HEK293 (cell line): ENCODE measurements at regions not wholly inside any gene's neighbourhood (a gene's known extent, or its start where the extent isn't known, plus 50 kb on each side); places are given as distances from the start of the nearest gene placed in this dataset.

ENCODE experiments used
- CTCF ChIA-PET: fragments of 350-600 bp; formaldehyde crosslinking; extraction: SDS; loops from one replicate; lab custom pipeline; 2021; ENCODE audit warnings: antibody characterized with exemption; lab: Yijun Ruan, JAX
- POLR2A ChIA-PET: fragments of 300-600 bp; formaldehyde crosslinking; extraction: SDS; loops from one replicate; lab custom pipeline; 2020; ENCODE audit warnings: antibody characterized with exemption, inconsistent platforms; lab: Yijun Ruan, JAX
- H3K27ac ChIP-seq: fragments of 200-500 bp; sonication (Bioruptor generic); 2 replicates; pipeline ENCODE4 v1.5.1; 2014; ENCODE audit warnings: low read depth, low read length, control low read depth, inconsistent platforms; ENCODE audit errors: extremely low read depth
- H3K36me3 ChIP-seq, 2 experiments: fragments of 200-500 bp in 1 of 2; sonication (Bioruptor generic) in 1 of 2; 1 replicate in 1 of 2; 2 replicates in 1 of 2; pipeline ENCODE4 v1.5.1; 2014 to 2017; ENCODE audit warnings: inconsistent platforms in 2 of 2, low read length in 2 of 2; ENCODE audit not compliant: control insufficient read depth in 2 of 2, insufficient read depth in 1 of 2
- H3K4me1 ChIP-seq: fragments of 200-500 bp; sonication (Bioruptor generic); 2 replicates; pipeline ENCODE4 v1.5.1; 2014; ENCODE audit warnings: mild to moderate bottlenecking, low read length, inconsistent platforms; ENCODE audit not compliant: control insufficient read depth, insufficient read depth
- H3K4me3 ChIP-seq: 2 replicates; pipeline ENCODE4 v1.5.1; 2011; ENCODE audit warnings: low read depth, mild to moderate bottlenecking, control low read depth, low read length, moderate library complexity
- H3K9me3 ChIP-seq: fragments of 200-500 bp; sonication (Bioruptor generic); 2 replicates; pipeline ENCODE4 v1.5.1; 2014; ENCODE audit warnings: low read depth, low read length, inconsistent platforms; ENCODE audit not compliant: control insufficient read depth, insufficient read depth
- EGR2 ChIP-seq: fragments of 450-650 bp; formaldehyde crosslinking; IDR thresholded peaks from 2 replicates; pipeline ENCODE4 v1.5.1; 2016; ENCODE audit warnings: low read depth, missing biosample characterization, missing genetic modification characterization
- IKZF3 ChIP-seq: fragments of 450-650 bp; IDR thresholded peaks from 2 replicates; pipeline ENCODE4 v1.5.0; 2018; ENCODE audit warnings: missing biosample characterization, mild to moderate bottlenecking, missing genetic modification characterization, moderate library complexity
- ZBTB1 ChIP-seq: fragments of 450-650 bp; formaldehyde crosslinking; IDR thresholded peaks from 2 replicates; pipeline ENCODE4 v1.5.1; 2016; ENCODE audit warnings: missing biosample characterization, missing genetic modification characterization
- ZFP37 ChIP-seq: fragments of 450-650 bp; formaldehyde crosslinking; IDR thresholded peaks from 2 replicates; pipeline ENCODE4 v1.5.1; 2016; ENCODE audit warnings: missing biosample characterization, missing genetic modification characterization
- ZNF140 ChIP-seq: fragments of 450-650 bp; formaldehyde crosslinking; IDR thresholded peaks from 2 replicates; pipeline ENCODE4 v1.5.1; 2016; ENCODE audit warnings: missing biosample characterization, missing genetic modification characterization
- ZNF146 ChIP-seq: fragments of 450-650 bp; formaldehyde crosslinking; IDR thresholded peaks from 2 replicates; pipeline ENCODE4 v1.5.1; 2016; ENCODE audit warnings: missing biosample characterization, missing genetic modification characterization
- ZNF155 ChIP-seq: fragments of 450-650 bp; formaldehyde crosslinking; IDR thresholded peaks from 2 replicates; pipeline ENCODE4 v1.5.1; 2016; ENCODE audit warnings: missing biosample characterization, missing genetic modification characterization
- ZNF23 ChIP-seq: fragments of 450-650 bp; formaldehyde crosslinking; IDR thresholded peaks from 2 replicates; pipeline ENCODE4 v1.5.1; 2016; ENCODE audit warnings: missing biosample characterization, missing genetic modification characterization, borderline replicate concordance
- ZNF311 ChIP-seq: fragments of 450-650 bp; formaldehyde crosslinking; IDR thresholded peaks from 2 replicates; pipeline ENCODE4 v1.5.1; 2017; ENCODE audit warnings: missing biosample characterization, missing genetic modification characterization, borderline replicate concordance
- ZNF335 ChIP-seq: fragments of 450-650 bp; formaldehyde crosslinking; conservative IDR thresholded peaks from 2 replicates; pipeline ENCODE4 v1.5.1; 2016; ENCODE audit warnings: missing biosample characterization, missing genetic modification characterization
- ZNF404 ChIP-seq: fragments of 450-650 bp; formaldehyde crosslinking; IDR thresholded peaks from 2 replicates; pipeline ENCODE4 v1.5.1; 2017; ENCODE audit warnings: missing biosample characterization, missing genetic modification characterization
- ZNF521 ChIP-seq: fragments of 450-650 bp; formaldehyde crosslinking; IDR thresholded peaks from 2 replicates; pipeline ENCODE4 v1.5.1; 2017; ENCODE audit warnings: missing biosample characterization, mild to moderate bottlenecking, missing genetic modification characterization
- ZNF549 ChIP-seq: fragments of 450-650 bp; IDR thresholded peaks from 2 replicates; pipeline ENCODE4 v1.5.1; 2018; ENCODE audit warnings: missing biosample characterization, missing genetic modification characterization, mild to moderate bottlenecking, inconsistent platforms, moderate library complexity
- ZNF585B ChIP-seq: fragments of 450-650 bp; formaldehyde crosslinking; IDR thresholded peaks from 2 replicates; pipeline ENCODE4 v1.5.1; 2016; ENCODE audit warnings: missing biosample characterization, missing genetic modification characterization
- ZNF621 ChIP-seq: fragments of 450-650 bp; formaldehyde crosslinking; IDR thresholded peaks from 2 replicates; pipeline ENCODE4 v1.5.1; 2017; ENCODE audit warnings: missing biosample characterization, missing genetic modification characterization
- ZNF654 ChIP-seq: fragments of 450-650 bp; formaldehyde crosslinking; IDR thresholded peaks from 2 replicates; pipeline ENCODE4 v1.5.1; 2016; ENCODE audit warnings: low read depth, missing biosample characterization, missing genetic modification characterization
- ZNF660 ChIP-seq: fragments of 450-650 bp; IDR thresholded peaks from 2 replicates; pipeline ENCODE4 v1.5.1; 2018; ENCODE audit warnings: missing biosample characterization, mild to moderate bottlenecking, missing genetic modification characterization
- ZNF776 ChIP-seq: fragments of 450-650 bp; formaldehyde crosslinking; IDR thresholded peaks from 2 replicates; pipeline ENCODE4 v1.5.0; 2017; ENCODE audit warnings: missing biosample characterization, missing genetic modification characterization, borderline replicate concordance
- ZNF777 ChIP-seq: fragments of 450-650 bp; formaldehyde crosslinking; IDR thresholded peaks from 2 replicates; pipeline ENCODE4 v1.5.1; 2017; ENCODE audit warnings: missing biosample characterization, missing genetic modification characterization, borderline replicate concordance
- ZSCAN23 ChIP-seq: fragments of 450-650 bp; formaldehyde crosslinking; IDR thresholded peaks from 2 replicates; pipeline ENCODE4 v1.5.1; 2016; ENCODE audit warnings: missing biosample characterization, missing genetic modification characterization
- TF ChIP-seq, protein P1 (sequence below): fragments of 450-650 bp; formaldehyde crosslinking; IDR thresholded peaks from 2 replicates; pipeline ENCODE4 v1.5.1; 2017; ENCODE audit warnings: missing biosample characterization, missing genetic modification characterization
- TF ChIP-seq, protein P2 (sequence below): fragments of 450-650 bp; formaldehyde crosslinking; IDR thresholded peaks from 2 replicates; pipeline ENCODE4 v1.5.1; 2016; ENCODE audit warnings: missing biosample characterization, missing genetic modification characterization
- TF ChIP-seq, protein P3 (sequence below): fragments of 450-650 bp; formaldehyde crosslinking; IDR thresholded peaks from 2 replicates; pipeline ENCODE4 v1.5.1; 2016; ENCODE audit warnings: missing biosample characterization, missing genetic modification characterization
- TF ChIP-seq, protein P4 (sequence below): fragments of 450-650 bp; formaldehyde crosslinking; IDR thresholded peaks from 2 replicates; pipeline ENCODE4 v1.5.1; 2016; ENCODE audit warnings: missing biosample characterization, missing genetic modification characterization, low read depth

DNA sequence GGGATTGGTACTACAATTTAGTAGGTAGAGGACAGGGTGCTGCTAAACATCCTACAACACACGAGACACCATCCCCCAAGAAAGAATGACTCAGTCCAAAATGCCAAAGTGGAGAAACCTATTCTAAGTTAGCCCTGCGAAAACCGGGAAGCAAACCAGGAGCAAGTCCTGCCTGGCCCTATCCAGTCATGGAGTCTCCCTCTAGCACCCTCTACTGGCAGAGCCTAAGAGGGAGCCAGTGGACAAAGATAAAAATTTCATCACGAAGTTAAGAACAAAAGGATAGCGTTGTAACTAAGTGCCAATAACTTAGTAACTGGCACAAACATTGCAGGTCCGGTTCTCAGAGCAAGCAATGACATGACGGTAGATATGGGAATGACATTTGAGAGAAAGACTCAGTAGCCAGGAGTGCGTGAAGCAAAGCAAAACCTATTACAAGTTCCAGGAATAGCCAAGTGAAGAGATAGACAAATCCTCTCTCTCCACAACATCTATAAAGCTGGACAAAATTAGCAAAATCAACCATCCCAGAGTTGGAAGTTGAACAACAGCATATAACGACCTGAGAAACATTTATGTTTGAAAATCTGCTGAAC lies 383.5 kb downstream of the OMA1 start:
- CTCF ChIA-PET: interaction anchor here (0.6 to 5.3 kb wide), 14 partner anchors 9 to 1331 kb away, joined by 3 to 50 read pairs (median 4); no protein-coding TSS in a partner anchor

DNA sequence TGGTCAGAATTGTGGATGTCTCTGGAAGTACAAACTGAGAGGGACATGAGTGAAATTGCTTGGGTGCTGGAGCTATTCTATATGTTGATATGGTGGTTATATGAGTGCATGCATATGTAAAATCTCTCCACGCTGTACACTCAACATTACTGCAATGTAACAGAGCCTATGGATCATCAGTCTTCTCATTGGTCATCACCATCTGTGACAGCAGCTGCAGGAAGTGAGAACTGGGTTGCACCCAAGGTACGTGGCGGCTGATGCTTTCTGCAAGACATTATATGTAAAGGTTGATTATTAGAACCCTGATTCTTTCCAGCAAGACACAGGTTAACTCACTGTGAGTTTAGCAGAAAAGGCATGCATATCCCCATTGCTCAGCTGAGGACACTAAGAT lies 387.1 kb downstream of the OMA1 start:
- no peak for TF ChIP-seq ZNF404 (tag by site-specific recombination)
- TF ChIP-seq ZBTB1: no peak
- TF ChIP-seq ZFP37 (tag by site-specific recombination): no peak
- TF ChIP-seq ZNF777 (tag by site-specific recombination): no peak
- TF ChIP-seq ZSCAN23 (tag by site-specific recombination): no peak
- TF ChIP-seq, protein P1, sequence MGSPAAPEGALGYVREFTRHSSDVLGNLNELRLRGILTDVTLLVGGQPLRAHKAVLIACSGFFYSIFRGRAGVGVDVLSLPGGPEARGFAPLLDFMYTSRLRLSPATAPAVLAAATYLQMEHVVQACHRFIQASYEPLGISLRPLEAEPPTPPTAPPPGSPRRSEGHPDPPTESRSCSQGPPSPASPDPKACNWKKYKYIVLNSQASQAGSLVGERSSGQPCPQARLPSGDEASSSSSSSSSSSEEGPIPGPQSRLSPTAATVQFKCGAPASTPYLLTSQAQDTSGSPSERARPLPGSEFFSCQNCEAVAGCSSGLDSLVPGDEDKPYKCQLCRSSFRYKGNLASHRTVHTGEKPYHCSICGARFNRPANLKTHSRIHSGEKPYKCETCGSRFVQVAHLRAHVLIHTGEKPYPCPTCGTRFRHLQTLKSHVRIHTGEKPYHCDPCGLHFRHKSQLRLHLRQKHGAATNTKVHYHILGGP (tag by site-specific recombination): no peak
- no peak for TF ChIP-seq EGR2 (tag by site-specific recombination)
- no peaks in the 10 kb centered on the region for H3K4me1 ChIP-seq
- POLR2A ChIA-PET: no interaction called here
- no peak overlapping the region for H3K4me3 ChIP-seq
- CTCF ChIA-PET: no interaction called here
- no peaks in the 10 kb centered on the region for H3K36me3 ChIP-seq
- no peaks in the 10 kb centered on the region for H3K9me3 ChIP-seq
- H3K27ac ChIP-seq: no peak overlapping the region

More for the DNA sequence above, 383.5 kb downstream of the OMA1 start:
- Histone ChIP-seq H3K4me3 (no peak overlapping the region), H3K27ac (no peak overlapping the region), H3K9me3 (no peaks in the 10 kb centered on the region), H3K4me1 (no peaks in the 10 kb centered on the region), H3K36me3 (no peaks in the 10 kb centered on the region)
- TF ChIP-seq ZNF654: peak; percentile 56
- no peak for TF ChIP-seq ZNF549 (tag by site-specific recombination)
- TF ChIP-seq, protein P2, sequence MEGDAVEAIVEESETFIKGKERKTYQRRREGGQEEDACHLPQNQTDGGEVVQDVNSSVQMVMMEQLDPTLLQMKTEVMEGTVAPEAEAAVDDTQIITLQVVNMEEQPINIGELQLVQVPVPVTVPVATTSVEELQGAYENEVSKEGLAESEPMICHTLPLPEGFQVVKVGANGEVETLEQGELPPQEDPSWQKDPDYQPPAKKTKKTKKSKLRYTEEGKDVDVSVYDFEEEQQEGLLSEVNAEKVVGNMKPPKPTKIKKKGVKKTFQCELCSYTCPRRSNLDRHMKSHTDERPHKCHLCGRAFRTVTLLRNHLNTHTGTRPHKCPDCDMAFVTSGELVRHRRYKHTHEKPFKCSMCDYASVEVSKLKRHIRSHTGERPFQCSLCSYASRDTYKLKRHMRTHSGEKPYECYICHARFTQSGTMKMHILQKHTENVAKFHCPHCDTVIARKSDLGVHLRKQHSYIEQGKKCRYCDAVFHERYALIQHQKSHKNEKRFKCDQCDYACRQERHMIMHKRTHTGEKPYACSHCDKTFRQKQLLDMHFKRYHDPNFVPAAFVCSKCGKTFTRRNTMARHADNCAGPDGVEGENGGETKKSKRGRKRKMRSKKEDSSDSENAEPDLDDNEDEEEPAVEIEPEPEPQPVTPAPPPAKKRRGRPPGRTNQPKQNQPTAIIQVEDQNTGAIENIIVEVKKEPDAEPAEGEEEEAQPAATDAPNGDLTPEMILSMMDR (tag by site-specific recombination): 0 out of 2 replicates have a peak, but pooled peaks have one; percentile 47
- TF ChIP-seq IKZF3 (tag by site-specific recombination): peak; percentile 73
- TF ChIP-seq ZNF660 (tag by site-specific recombination): peak; percentile 48; the same call in 1 of the 2 replicates
- POLR2A ChIA-PET: no interaction called here

DNA sequence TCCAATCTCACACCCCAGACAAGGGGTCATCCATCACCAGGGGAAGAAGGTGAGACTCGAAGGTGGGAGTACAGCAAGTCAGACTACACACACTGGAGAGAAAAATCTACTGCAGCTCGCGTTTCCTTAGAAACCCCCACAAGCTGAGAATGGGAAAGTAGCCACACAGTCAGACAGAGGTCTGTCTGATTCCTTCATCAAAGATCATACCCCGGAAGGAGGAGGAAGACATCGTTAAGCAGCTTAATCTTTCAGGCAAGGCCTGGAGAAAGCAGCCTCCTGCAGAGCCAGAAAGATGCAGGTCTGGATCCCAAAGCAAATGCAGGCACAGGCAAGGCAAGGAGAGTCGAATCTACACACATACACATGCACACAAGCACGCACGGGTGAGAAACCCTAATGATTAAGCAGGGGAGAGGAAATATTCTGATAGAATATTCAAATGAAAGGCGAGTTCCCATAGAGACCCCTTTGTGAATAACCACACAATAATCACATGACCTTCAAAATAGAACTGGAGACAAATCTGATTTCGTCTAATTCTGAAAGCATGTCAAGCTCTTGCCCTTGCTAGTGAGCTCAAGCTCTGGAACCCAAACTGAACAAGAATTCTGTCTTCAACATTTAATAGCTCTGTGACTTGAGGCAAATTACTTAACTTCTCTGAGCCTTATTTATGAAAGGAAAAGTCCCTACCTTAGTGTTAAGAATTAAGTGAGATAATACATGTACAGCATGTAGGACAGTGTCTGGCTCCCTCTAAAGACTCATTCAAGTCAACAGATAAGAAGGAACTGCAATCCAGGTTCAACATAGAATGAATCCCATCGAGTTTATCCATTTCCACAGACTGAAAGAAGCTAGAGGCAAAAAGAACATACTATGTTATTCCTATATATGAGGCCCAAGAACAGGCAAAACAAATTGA lies 387.8 kb downstream of the OMA1 start:
- no peaks in the 10 kb centered on the region for H3K36me3 ChIP-seq
- H3K9me3 ChIP-seq: no peaks in the 10 kb centered on the region
- ChIA-PET POLR2A (no interaction called here), CTCF (interaction anchor here (0.6 kb wide), 2 partner anchors 38 to 514 kb away, joined by 3 read pairs; no protein-coding TSS in a partner anchor)
- no peak overlapping the region for H3K4me3 ChIP-seq
- no peak overlapping the region for H3K27ac ChIP-seq
- no peaks in the 10 kb centered on the region for H3K4me1 ChIP-seq
- TF ChIP-seq ZNF155 (tag by site-specific recombination) (no peak), ZNF776 (no peak), ZNF521 (tag by site-specific recombination) (no peak), ZNF311 (tag by site-specific recombination) (no peak), ZNF585B (tag by site-specific recombination) (no peak), ZNF140 (tag by site-specific recombination) (no peak), ZNF23 (no peak), ZNF335 (tag by site-specific recombination) (no peak), ZNF146 (tag by site-specific recombination) (no peak), ZNF621 (tag by site-specific recombination) (no peak)
- TF ChIP-seq, protein P3, sequence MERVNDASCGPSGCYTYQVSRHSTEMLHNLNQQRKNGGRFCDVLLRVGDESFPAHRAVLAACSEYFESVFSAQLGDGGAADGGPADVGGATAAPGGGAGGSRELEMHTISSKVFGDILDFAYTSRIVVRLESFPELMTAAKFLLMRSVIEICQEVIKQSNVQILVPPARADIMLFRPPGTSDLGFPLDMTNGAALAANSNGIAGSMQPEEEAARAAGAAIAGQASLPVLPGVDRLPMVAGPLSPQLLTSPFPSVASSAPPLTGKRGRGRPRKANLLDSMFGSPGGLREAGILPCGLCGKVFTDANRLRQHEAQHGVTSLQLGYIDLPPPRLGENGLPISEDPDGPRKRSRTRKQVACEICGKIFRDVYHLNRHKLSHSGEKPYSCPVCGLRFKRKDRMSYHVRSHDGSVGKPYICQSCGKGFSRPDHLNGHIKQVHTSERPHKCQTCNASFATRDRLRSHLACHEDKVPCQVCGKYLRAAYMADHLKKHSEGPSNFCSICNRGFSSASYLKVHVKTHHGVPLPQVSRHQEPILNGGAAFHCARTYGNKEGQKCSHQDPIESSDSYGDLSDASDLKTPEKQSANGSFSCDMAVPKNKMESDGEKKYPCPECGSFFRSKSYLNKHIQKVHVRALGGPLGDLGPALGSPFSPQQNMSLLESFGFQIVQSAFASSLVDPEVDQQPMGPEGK (tag by site-specific recombination): no peak
- TF ChIP-seq, protein P4, sequence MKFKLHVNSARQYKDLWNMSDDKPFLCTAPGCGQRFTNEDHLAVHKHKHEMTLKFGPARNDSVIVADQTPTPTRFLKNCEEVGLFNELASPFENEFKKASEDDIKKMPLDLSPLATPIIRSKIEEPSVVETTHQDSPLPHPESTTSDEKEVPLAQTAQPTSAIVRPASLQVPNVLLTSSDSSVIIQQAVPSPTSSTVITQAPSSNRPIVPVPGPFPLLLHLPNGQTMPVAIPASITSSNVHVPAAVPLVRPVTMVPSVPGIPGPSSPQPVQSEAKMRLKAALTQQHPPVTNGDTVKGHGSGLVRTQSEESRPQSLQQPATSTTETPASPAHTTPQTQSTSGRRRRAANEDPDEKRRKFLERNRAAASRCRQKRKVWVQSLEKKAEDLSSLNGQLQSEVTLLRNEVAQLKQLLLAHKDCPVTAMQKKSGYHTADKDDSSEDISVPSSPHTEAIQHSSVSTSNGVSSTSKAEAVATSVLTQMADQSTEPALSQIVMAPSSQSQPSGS (tag by site-specific recombination): no peak
